Central memory CD8-positive, alpha-beta T cell (primary cell): ENCODE measurements at regions not wholly inside any gene's neighbourhood (a gene's known extent, or its start where the extent isn't known, plus 50 kb on each side); places are given as distances from the start of the nearest gene placed in this dataset.
"Not testable (repeated sequence)": the region's sequence is repeated elsewhere in the genome, so short reads cannot be mapped to it uniquely, and the experiment has no call there.

Source experiments
- ATAC-seq: fragments of 150-1000 bp; cut with Tn5 transposase; replicated peaks from 2 replicates; pipeline ENCODE4 v1.10.0; 2022; ENCODE audit warnings: mild to moderate bottlenecking, moderate FRiP score, moderate number of reproducible peaks; ENCODE audit not compliant: poor library complexity, severe bottlenecking; ENCODE audit errors: extremely low read depth
- DNase-seq, 2 donors: peaks; one replicate each; pipeline ENCODE4 v3.0.0; 2021; ENCODE audit warnings: low spot score in 2 of 2
- H3K27ac Mint-ChIP-seq: one replicate; pipeline ENCODE4 v1.8.0; 2022; ENCODE audit warnings: low read depth, mild to moderate bottlenecking, moderate library complexity, mixed read lengths
- H3K27me3 Mint-ChIP-seq: one replicate; pipeline ENCODE4 v1.8.0; 2022; ENCODE audit warnings: mixed read lengths
- H3K36me3 Mint-ChIP-seq: one replicate; pipeline ENCODE4 v1.8.0; 2022; ENCODE audit warnings: mild to moderate bottlenecking, moderate library complexity, mixed read lengths; ENCODE audit not compliant: insufficient read depth
- H3K4me1 Mint-ChIP-seq: one replicate; pipeline ENCODE4 v1.8.0; 2022; ENCODE audit warnings: mixed read lengths
- H3K4me3 Mint-ChIP-seq: one replicate; pipeline ENCODE4 v1.8.0; 2022; ENCODE audit warnings: mild to moderate bottlenecking, moderate library complexity, mixed read lengths
- H3K9me3 Mint-ChIP-seq: one replicate; pipeline ENCODE4 v1.8.0; 2022; ENCODE audit warnings: mixed read lengths

DNA sequence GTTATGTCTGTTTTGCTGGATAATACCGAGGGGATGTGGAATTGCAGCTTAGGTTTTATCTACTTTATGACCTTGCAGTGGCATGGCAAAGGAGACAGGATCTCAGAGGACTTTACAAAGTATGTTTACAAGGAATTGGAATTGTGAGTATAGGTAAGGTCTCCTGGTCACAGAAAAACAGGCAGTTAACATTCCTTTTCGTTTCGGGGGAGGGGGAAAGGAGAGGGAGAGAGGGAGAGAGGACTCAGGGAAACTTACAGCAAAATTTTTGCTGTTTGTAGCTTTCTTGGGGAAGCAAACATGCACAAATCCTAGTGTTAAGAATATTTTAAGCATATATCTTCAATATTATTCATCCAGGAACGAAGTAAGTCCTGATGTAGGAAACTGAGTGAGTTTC, 590.5 kb upstream of the LRFN5 start:
- H3K4me3 Mint-ChIP-seq: no peak overlapping the region
- H3K9me3 Mint-ChIP-seq: peaks cover 11% of the 10 kb centered on the region
- no peaks in the 10 kb centered on the region for H3K27me3 Mint-ChIP-seq
- H3K36me3 Mint-ChIP-seq: no peaks in the 10 kb centered on the region
- H3K27ac Mint-ChIP-seq: no peak overlapping the region
- no peak for ATAC-seq
- no peaks in the 10 kb centered on the region for H3K4me1 Mint-ChIP-seq
- DNase-seq: no peak

DNA sequence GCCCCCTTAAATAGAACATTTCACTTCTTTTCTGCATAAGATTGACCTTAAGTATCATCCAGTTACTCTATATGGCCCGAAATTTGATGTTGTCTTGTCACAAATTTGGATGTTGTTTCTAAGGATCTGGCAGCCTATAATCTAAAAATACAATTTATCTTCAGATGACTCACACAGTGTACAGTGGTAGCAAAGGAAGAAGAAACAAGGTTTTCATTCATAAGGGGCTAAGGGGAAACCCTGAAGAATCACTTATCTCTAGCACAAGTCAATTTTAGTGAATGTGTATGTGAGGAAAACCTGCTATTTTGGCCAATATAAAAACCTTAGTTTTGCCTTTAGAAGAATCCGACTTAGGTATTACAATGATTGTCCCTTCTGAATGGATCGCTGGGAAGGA, 606.3 kb upstream of the LRFN5 start:
- ATAC-seq: no peak
- Mint-ChIP-seq H3K9me3 (peaks cover 6% of the 10 kb centered on the region), H3K4me1 (no peaks in the 10 kb centered on the region), H3K4me3 (no peak overlapping the region), H3K36me3 (no peaks in the 10 kb centered on the region), H3K27me3 (no peaks in the 10 kb centered on the region), H3K27ac (no peak overlapping the region)
- DNase-seq: no peak

DNA sequence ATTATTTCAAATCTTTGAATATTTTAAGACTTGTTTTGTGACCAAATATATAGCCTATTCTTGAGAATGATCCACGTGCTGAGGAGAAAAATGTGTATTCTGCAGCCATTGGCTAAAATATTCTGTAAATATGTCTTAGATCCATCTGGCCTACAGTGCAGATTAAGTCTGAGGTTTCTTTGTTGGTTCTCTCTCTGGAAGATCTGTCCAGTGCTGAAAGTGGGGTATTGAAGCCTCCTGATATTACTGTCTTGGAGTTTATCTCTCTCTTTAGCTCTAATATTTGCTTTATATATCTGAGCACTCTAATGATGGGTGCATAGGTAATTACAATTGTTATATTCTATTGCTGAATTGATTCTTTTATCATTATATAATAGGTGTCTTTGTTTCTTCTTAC, 617.4 kb upstream of the LRFN5 start:
- DNase-seq: no peak
- H3K4me3 Mint-ChIP-seq: no peak overlapping the region
- H3K9me3 Mint-ChIP-seq: peaks cover 36% of the 10 kb centered on the region
- H3K36me3 Mint-ChIP-seq: no peaks in the 10 kb centered on the region
- H3K27ac Mint-ChIP-seq: no peak overlapping the region
- no peaks in the 10 kb centered on the region for H3K27me3 Mint-ChIP-seq
- no peaks in the 10 kb centered on the region for H3K4me1 Mint-ChIP-seq
- no peak for ATAC-seq

DNA sequence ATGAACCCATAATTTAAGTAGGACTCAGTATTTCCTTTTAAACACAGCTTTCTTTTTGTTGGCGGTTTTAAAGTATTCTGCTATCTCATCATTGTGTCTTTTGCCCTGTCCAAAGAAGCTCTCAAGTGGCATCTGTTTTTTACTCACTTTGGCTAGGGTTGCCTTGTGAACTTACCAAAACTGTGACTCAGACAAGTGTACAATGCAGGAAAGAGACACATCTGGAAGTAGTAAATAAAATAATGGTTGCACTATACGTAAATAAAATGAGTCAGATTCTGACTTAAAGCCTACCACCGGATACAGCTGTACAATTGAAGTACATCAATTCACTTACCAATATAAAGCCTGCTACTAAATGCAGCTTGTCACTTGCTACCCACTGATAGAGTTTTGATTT, 619.2 kb upstream of the LRFN5 start:
- H3K4me3 Mint-ChIP-seq: no peak overlapping the region
- no peaks in the 10 kb centered on the region for H3K36me3 Mint-ChIP-seq
- DNase-seq: no peak
- H3K27me3 Mint-ChIP-seq: no peaks in the 10 kb centered on the region
- H3K4me1 Mint-ChIP-seq: no peaks in the 10 kb centered on the region
- no peak overlapping the region for H3K27ac Mint-ChIP-seq
- ATAC-seq: no peak
- peaks cover 44% of the 10 kb centered on the region for H3K9me3 Mint-ChIP-seq

DNA sequence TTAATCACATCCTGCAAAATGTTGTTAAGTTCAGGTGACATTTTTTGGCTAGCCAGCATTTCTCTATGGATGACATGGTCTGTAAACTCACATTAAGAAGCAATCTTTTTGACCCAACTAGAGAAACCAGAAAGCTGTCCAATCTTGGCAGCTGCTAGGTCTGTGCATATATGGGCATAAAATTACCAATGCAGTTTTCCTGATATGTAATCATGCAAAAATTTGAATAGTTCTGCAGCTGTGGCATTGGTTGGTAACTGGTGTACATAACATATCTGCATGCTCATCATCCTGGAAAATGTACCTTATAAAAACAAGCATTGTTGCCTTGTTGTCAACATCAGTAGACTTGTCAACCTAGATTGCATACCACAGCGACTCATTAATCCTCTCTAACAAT, 620.0 kb upstream of the LRFN5 start:
- DNase-seq (no peak), ATAC-seq (no peak)
- H3K4me1 Mint-ChIP-seq: no peaks in the 10 kb centered on the region
- H3K9me3 Mint-ChIP-seq: peaks cover 44% of the 10 kb centered on the region
- no peak overlapping the region for H3K4me3 Mint-ChIP-seq
- no peaks in the 10 kb centered on the region for H3K27me3 Mint-ChIP-seq
- no peak overlapping the region for H3K27ac Mint-ChIP-seq
- no peaks in the 10 kb centered on the region for H3K36me3 Mint-ChIP-seq

DNA sequence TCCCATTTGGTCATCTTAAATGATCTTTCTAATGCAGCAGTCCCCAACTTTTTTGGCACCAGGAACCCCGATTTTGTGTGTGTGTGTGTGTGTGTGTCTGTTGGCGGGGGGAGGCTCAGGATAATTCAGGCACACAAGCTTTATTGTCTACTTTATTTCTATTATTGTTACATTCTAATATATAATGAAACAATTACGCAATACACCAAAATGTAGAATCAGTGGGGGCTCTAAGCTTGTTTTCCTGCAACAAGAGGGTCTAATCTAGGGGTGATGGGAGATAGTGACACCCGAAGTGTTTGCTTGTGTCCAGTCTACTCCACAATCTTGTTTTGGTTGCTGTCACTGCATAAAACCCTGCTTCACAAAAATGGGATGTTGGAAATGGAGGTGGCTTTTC, 621.1 kb upstream of the LRFN5 start:
- H3K4me3 Mint-ChIP-seq: no peak overlapping the region
- no peak for ATAC-seq
- H3K4me1 Mint-ChIP-seq: no peaks in the 10 kb centered on the region
- no peaks in the 10 kb centered on the region for H3K36me3 Mint-ChIP-seq
- no peak overlapping the region for H3K27ac Mint-ChIP-seq
- DNase-seq: no peak
- peaks cover 44% of the 10 kb centered on the region for H3K9me3 Mint-ChIP-seq
- no peaks in the 10 kb centered on the region for H3K27me3 Mint-ChIP-seq

DNA sequence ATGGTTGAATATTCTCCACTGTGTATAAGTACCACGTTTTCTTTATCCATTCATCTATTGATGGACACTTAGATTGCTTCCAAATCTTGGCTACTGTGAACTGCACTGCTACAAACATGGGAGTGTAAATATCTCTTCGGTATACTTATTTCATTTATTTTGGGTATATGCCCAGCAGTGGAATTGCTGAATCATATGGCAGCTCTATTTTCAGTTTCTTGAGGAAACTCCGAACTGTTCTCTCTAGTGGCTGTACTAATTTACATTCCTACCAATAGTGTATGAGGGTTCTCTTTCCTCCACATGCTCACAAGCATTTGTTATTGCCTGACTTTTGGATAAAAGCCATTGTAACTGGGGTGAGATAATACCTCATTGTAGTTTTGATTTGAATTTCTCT, 623.1 kb upstream of the LRFN5 start:
- no peaks in the 10 kb centered on the region for H3K27me3 Mint-ChIP-seq
- no peaks in the 10 kb centered on the region for H3K4me1 Mint-ChIP-seq
- H3K4me3 Mint-ChIP-seq: no peak overlapping the region
- ATAC-seq (no peak), DNase-seq (no peak)
- no peak overlapping the region for H3K27ac Mint-ChIP-seq
- H3K9me3 Mint-ChIP-seq: peaks cover 29% of the 10 kb centered on the region
- H3K36me3 Mint-ChIP-seq: no peaks in the 10 kb centered on the region

DNA sequence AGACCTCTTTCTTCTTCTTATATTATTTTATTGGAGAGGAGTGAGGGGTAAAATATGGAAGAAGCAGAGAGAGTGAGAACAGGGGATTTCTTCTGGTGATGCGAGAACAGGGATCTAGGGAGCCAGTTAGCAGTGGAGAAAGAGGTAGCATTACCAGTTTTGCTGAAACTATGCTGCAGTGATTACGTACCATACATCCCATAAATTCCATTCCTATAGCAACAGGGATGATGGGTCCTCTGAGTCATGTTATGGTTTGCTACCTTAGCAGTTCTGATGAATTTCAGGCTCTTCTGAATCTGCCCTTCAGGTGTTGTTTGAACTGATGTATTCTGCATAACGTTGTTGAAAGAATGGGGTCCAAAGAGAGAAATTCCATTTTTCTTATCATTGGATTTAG, 625.4 kb upstream of the LRFN5 start:
- Mint-ChIP-seq H3K27me3 (no peaks in the 10 kb centered on the region), H3K36me3 (no peaks in the 10 kb centered on the region), H3K27ac (no peak overlapping the region), H3K4me1 (no peaks in the 10 kb centered on the region), H3K9me3 (peaks cover 23% of the 10 kb centered on the region), H3K4me3 (no peak overlapping the region)
- DNase-seq: no peak
- no peak for ATAC-seq

DNA sequence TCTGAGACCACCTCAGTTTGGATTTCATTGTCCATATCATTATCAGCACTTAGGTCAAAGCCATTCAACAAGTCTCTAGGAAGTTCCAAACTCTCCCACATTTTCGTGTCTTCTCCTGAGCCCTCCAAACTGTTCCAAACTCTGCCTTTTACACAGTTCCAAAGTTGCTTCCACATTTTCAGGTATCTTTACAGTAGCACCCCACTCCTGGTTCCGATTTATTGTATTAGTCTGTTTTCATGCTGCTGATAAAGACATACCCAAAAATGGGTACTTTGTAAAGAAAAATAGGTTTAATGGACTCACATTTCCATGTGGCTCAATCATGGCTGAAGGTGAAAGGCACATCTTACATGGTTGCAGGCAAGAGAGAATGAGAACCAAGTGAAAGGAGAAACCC, 646.4 kb upstream of the LRFN5 start:
- not testable (repeated sequence) for H3K36me3 Mint-ChIP-seq, ATAC-seq, H3K4me1 Mint-ChIP-seq, H3K27me3 Mint-ChIP-seq, H3K4me3 Mint-ChIP-seq, DNase-seq, H3K27ac Mint-ChIP-seq
- peaks cover 24% of the 10 kb centered on the region for H3K9me3 Mint-ChIP-seq

DNA sequence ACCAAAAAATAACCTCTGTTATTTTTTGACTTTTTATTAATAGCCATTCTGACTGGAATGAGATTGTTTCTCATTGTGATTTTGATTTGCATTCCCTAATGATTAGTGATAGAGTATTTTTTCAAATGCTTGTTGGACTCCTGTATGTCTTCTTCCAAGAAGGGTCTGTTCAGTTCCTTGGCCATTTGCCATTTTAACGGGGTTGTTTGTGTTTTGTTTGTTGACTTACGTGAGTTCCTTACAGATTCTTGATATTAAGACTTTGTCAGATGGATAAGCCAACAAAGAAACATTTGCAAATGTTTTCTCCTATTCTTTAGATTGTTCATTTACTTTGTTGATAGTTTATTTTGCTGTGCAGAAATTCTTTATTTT, 651.6 kb upstream of the LRFN5 start:
- H3K9me3 Mint-ChIP-seq: peaks cover 15% of the 10 kb centered on the region
- no peaks in the 10 kb centered on the region for H3K4me1 Mint-ChIP-seq
- no peak for ATAC-seq
- no peak for DNase-seq
- H3K27ac Mint-ChIP-seq: no peak overlapping the region
- no peaks in the 10 kb centered on the region for H3K27me3 Mint-ChIP-seq
- H3K4me3 Mint-ChIP-seq: no peak overlapping the region
- H3K36me3 Mint-ChIP-seq: no peaks in the 10 kb centered on the region

DNA sequence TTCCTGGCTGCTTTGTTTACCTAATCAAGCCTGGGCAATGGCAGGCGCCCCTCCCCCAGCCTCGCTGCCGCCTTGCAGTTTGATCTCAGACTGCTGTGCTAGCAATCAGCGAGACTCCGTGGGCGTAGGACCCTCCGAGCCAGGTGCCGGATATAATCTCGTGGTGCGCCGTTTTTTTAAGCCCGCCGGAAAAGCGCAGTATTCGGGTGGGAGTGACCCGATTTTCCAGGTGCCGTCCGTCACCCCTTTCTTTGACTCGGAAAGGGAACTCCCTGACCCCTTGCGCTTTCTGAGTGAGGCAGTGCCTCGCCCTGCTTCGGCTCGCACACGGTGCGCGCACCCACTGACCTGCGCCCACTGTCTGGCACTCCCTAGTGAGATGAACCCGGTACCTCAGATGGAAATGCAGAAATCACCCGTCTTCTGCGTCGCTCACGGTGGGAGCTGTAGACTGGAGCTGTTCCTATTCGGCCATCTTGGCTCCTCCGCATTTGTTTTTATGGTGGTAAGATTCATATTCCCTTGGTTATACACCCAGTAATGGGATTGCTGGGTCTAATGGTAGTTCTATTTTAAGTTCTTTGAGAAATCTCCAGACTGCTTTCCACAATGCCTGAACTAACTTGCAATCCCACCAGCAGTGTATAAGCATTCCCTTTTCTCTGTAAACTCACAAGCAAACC, 652.1 kb upstream of the LRFN5 start:
- DNase-seq, H3K27ac Mint-ChIP-seq, ATAC-seq, H3K27me3 Mint-ChIP-seq, H3K4me1 Mint-ChIP-seq, H3K36me3 Mint-ChIP-seq, H3K4me3 Mint-ChIP-seq: not testable (repeated sequence)
- H3K9me3 Mint-ChIP-seq: peaks cover 12% of the 10 kb centered on the region

DNA sequence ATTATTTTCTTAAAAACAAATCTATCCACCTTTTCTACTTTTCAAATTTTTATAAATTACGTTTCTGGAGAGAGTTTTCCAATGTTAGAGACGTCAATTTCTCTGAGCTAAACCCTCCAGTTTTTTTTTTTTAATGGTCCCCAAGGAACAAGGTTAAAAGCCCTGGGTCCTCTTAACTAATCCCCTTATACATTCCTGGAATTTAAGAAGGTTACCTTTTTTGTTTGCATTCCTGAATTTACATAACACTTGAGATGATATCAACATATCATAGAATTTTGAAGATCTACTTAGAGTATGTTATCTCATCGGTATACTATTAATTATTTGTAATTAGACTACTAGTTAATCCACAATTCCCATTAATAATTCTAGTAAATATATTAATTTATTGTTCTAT, 662.2 kb upstream of the LRFN5 start:
- H3K4me3 Mint-ChIP-seq: no peak overlapping the region
- H3K4me1 Mint-ChIP-seq: no peaks in the 10 kb centered on the region
- no peaks in the 10 kb centered on the region for H3K36me3 Mint-ChIP-seq
- H3K9me3 Mint-ChIP-seq: peaks cover 20% of the 10 kb centered on the region
- no peak overlapping the region for H3K27ac Mint-ChIP-seq
- ATAC-seq: no peak
- no peak for DNase-seq
- no peaks in the 10 kb centered on the region for H3K27me3 Mint-ChIP-seq

DNA sequence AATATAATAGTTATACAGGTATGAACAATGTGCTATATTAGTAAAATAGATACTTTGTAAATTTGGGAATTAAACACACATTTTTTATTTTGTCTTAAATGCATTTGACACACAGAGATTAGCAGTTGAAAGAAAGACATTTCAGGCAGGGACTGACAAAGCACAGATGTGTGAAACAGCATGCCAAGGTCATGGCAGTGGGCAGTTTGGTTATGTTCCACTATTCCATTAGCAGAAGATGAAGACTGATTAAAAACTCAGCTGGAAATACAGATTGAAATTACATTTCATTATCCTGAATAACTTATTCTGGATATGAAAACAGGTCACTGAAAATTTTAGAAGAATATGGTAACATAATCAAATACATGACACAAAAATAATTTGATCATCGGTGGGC, 669.8 kb upstream of the LRFN5 start:
- no peak for ATAC-seq
- H3K27me3 Mint-ChIP-seq: no peaks in the 10 kb centered on the region

DNA sequence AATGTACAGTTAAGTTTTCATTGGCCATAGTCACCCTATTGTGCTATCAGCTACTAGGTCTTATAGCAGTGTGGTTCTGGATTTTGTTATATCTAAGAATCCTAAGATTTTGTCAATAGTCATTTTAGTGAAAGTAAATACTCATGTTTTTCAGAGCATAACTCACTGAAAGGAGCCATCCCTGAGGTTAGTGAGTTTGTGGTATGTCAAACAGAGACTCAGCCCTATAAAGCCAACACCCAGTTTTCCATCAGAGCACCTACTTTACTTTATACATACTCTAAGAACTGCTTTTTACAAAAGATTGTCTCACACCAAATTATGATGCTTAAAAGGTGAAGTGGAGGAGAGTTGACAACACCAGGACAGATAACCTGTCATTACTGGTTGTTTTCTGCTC, 686.3 kb upstream of the LRFN5 start:
- H3K9me3 Mint-ChIP-seq: no peaks in the 10 kb centered on the region
- H3K4me3 Mint-ChIP-seq: no peak overlapping the region
- no peak overlapping the region for H3K27ac Mint-ChIP-seq
- peaks cover 2% of the 10 kb centered on the region for H3K36me3 Mint-ChIP-seq
- DNase-seq: no peak
- no peak for ATAC-seq
- no peaks in the 10 kb centered on the region for H3K27me3 Mint-ChIP-seq
- no peaks in the 10 kb centered on the region for H3K4me1 Mint-ChIP-seq

More for the DNA sequence above, 669.8 kb upstream of the LRFN5 start:
- H3K27ac Mint-ChIP-seq: no peak overlapping the region
- H3K9me3 Mint-ChIP-seq: peaks cover 10% of the 10 kb centered on the region
- no peak overlapping the region for H3K4me3 Mint-ChIP-seq
- H3K36me3 Mint-ChIP-seq: no peaks in the 10 kb centered on the region
- no peak for DNase-seq
- H3K4me1 Mint-ChIP-seq: no peaks in the 10 kb centered on the region
